Right atrium auricular region (tissue), 2 donors: ENCODE measurements at regions not wholly inside any gene's neighbourhood (a gene's known extent, or its start where the extent isn't known, plus 50 kb on each side); places are given as distances from the start of the nearest gene placed in this dataset.

Source experiments
- DNase-seq: peaks from one replicate; pipeline ENCODE4 v3.0.0-alpha.2; 2019; ENCODE audit warnings: low spot score
- H3K27ac ChIP-seq, 2 donors: fragments of 200-600 bp; sonication (generic); 1 replicate in 1 of 2; 2 replicates in 1 of 2; pipeline ENCODE4 v1.5.1; 2016 to 2019
- H3K27me3 ChIP-seq, 2 donors: fragments of 200-600 bp; sonication (generic); one replicate each; pipeline versions ENCODE4 v1.5.1 to v1.6.0; 2017 to 2019
- H3K36me3 ChIP-seq: fragments of 200-600 bp; sonication (generic); one replicate; pipeline ENCODE4 v1.5.1; 2016
- H3K4me1 ChIP-seq, 2 donors: fragments of 200-600 bp; sonication (generic); one replicate each; pipeline versions ENCODE4 v1.5.1 to v1.6.0; 2017 to 2019
- H3K4me3 ChIP-seq, 2 donors: fragments of 200-600 bp; sonication (generic); 1 replicate in 1 of 2; 2 replicates in 1 of 2; pipeline ENCODE4 v1.5.1; 2017 to 2019; ENCODE audit warnings: mild to moderate bottlenecking in 1 of 2, moderate library complexity in 1 of 2
- H3K9me3 ChIP-seq, 2 donors: fragments of 200-600 bp; sonication (generic); one replicate each; pipeline ENCODE4 v1.5.1; 2019
- CTCF ChIP-seq, 2 donors: fragments of 200-600 bp; sonication (generic); IDR thresholded peaks; one replicate each; pipeline ENCODE4 v1.5.1; 2019; ENCODE audit warnings: antibody characterized with exemption in 2 of 2

- no peaks in the 10 kb centered on the region for H3K9me3 ChIP-seq
- H3K4me1 ChIP-seq, result no peaks in the 10 kb centered on the region
- H3K27me3 ChIP-seq, result no peaks in the 10 kb centered on the region
- no peak for TF ChIP-seq CTCF (IDR thresholded peaks at IDR 0.05)
- H3K36me3 ChIP-seq, result no peaks in the 10 kb centered on the region
- no peak for DNase-seq
- no peak overlapping the region for H3K27ac ChIP-seq
- H3K4me3 ChIP-seq, result no peak overlapping the region
Observed at GRCh38 chr12:45575823-45576475, 153.6 kb upstream of the ARID2 start.

- Histone ChIP-seq H3K9me3 (no peaks in the 10 kb centered on the region), H3K4me1 (no peaks in the 10 kb centered on the region), H3K36me3 (no peaks in the 10 kb centered on the region), H3K27me3 (no peaks in the 10 kb centered on the region), H3K4me3 (no peak overlapping the region), H3K27ac (no peak overlapping the region)
- no peak for TF ChIP-seq CTCF (IDR thresholded peaks at IDR 0.05)
- no peak for DNase-seq
Observed at GRCh38 chr12:45577844-45578399, 151.6 kb upstream of the ARID2 start.

- H3K27ac ChIP-seq, result no peak overlapping the region
- TF ChIP-seq CTCF (IDR thresholded peaks at IDR 0.05), result no peak
- no peaks in the 10 kb centered on the region for H3K9me3 ChIP-seq
- no peak for DNase-seq
- no peaks in the 10 kb centered on the region for H3K4me1 ChIP-seq
- H3K36me3 ChIP-seq, result no peaks in the 10 kb centered on the region
- H3K4me3 ChIP-seq, result no peak overlapping the region
- no peaks in the 10 kb centered on the region for H3K27me3 ChIP-seq
Observed at GRCh38 chr12:45580356-45580969, 149.0 kb upstream of the ARID2 start.

- H3K4me3 ChIP-seq, result no peak overlapping the region
- H3K27me3 ChIP-seq, result no peaks in the 10 kb centered on the region
- no peak overlapping the region for H3K27ac ChIP-seq
- TF ChIP-seq CTCF (IDR thresholded peaks at IDR 0.05), result no peak
- H3K4me1 ChIP-seq, result no peaks in the 10 kb centered on the region
- DNase-seq, result no peak
- no peaks in the 10 kb centered on the region for H3K36me3 ChIP-seq
- H3K9me3 ChIP-seq, result no peaks in the 10 kb centered on the region
Observed at GRCh38 chr12:45581112-45581511, 148.4 kb upstream of the ARID2 start.

- Histone ChIP-seq H3K4me1 (no peaks in the 10 kb centered on the region), H3K9me3 (no peaks in the 10 kb centered on the region), H3K36me3 (no peaks in the 10 kb centered on the region), H3K27me3 (no peaks in the 10 kb centered on the region), H3K4me3 (no peak overlapping the region), H3K27ac (no peak overlapping the region)
- TF ChIP-seq CTCF (IDR thresholded peaks at IDR 0.05), result no peak
- DNase-seq, result no peak
Observed at GRCh38 chr12:45582536-45582935, 147.0 kb upstream of the ARID2 start.
